Mesenchymal stem cell (in vitro differentiated cells and primary cell): ENCODE measurements at regions not wholly inside any gene's neighbourhood (a gene's known extent, or its start where the extent isn't known, plus 50 kb on each side); places are given as distances from the start of the nearest gene placed in this dataset.

Source experiments
- DNase-seq: peaks from one replicate; pipeline ENCODE4 v3.0.0-alpha.2; 2013
- H2AFZ ChIP-seq: one replicate; pipeline ENCODE4 v1.6.1; 2013; ENCODE audit warnings: low read depth, mild to moderate bottlenecking, control low read depth, inconsistent platforms, low read length, moderate library complexity
- H2AK5ac ChIP-seq: 2 replicates; pipeline ENCODE4 v1.6.1; 2013; ENCODE audit warnings: low read length, moderate library complexity, mild to moderate bottlenecking, inconsistent platforms; ENCODE audit not compliant: severe bottlenecking
- H2BK120ac ChIP-seq: one replicate; pipeline ENCODE4 v1.6.1; 2013; ENCODE audit warnings: low read depth, mild to moderate bottlenecking, inconsistent platforms, low read length, moderate library complexity
- H2BK12ac ChIP-seq, 2 experiments: one replicate each; pipeline ENCODE4 v1.6.1; 2013; ENCODE audit warnings: inconsistent platforms in 2 of 2, low read length in 2 of 2, mild to moderate bottlenecking in 2 of 2, moderate library complexity in 2 of 2, control low read depth in 1 of 2
- H2BK15ac ChIP-seq: one replicate; pipeline ENCODE4 v1.6.1; 2013; ENCODE audit warnings: mild to moderate bottlenecking, low read depth, inconsistent platforms; ENCODE audit not compliant: poor library complexity, severe bottlenecking
- H2BK5ac ChIP-seq: 2 replicates; pipeline ENCODE4 v1.6.1; 2013; ENCODE audit warnings: low read depth, mild to moderate bottlenecking, low read length, control low read depth, inconsistent platforms; ENCODE audit not compliant: poor library complexity, severe bottlenecking
- H3K14ac ChIP-seq, 2 experiments: one replicate each; pipeline ENCODE4 v1.6.1; 2013; ENCODE audit warnings: inconsistent platforms in 2 of 2, low read length in 2 of 2, control low read depth in 1 of 2, mild to moderate bottlenecking in 1 of 2, moderate library complexity in 1 of 2
- H3K18ac ChIP-seq, 2 experiments: one replicate each; pipeline ENCODE4 v1.6.1; 2013; ENCODE audit warnings: inconsistent platforms in 2 of 2, low read length in 2 of 2, control low read depth in 1 of 2, low read depth in 1 of 2, mild to moderate bottlenecking in 1 of 2
- H3K23ac ChIP-seq, 2 experiments: one replicate each; pipeline ENCODE4 v1.6.1; 2013; ENCODE audit warnings: inconsistent platforms in 2 of 2, low read length in 2 of 2, mild to moderate bottlenecking in 2 of 2, moderate library complexity in 2 of 2, control low read depth in 1 of 2
- H3K27ac ChIP-seq: 2 replicates; pipeline ENCODE4 v1.5.1; 2013; ENCODE audit warnings: mild to moderate bottlenecking, moderate library complexity, low read length, control low read depth, inconsistent platforms; ENCODE audit not compliant: poor library complexity, severe bottlenecking
- H3K27me3 ChIP-seq, 2 experiments: 2 replicates each; pipeline versions ENCODE4 v1.6.1 to v1.7.0; 2013; ENCODE audit warnings: low read length in 2 of 2, mild to moderate bottlenecking in 2 of 2, moderate library complexity in 2 of 2, control low read depth in 1 of 2, inconsistent platforms in 1 of 2; ENCODE audit not compliant: control insufficient read depth in 1 of 2, insufficient read depth in 1 of 2
- H3K36me3 ChIP-seq, 2 experiments: 2 replicates each; pipeline versions ENCODE4 v1.6.1 to v1.7.0; 2013; ENCODE audit warnings: low read length in 2 of 2, control low read depth in 1 of 2, inconsistent platforms in 1 of 2, low read depth in 1 of 2, mild to moderate bottlenecking in 1 of 2; ENCODE audit not compliant: insufficient read depth in 2 of 2, control insufficient read depth in 1 of 2
- H3K4ac ChIP-seq, 2 experiments: one replicate each; pipeline ENCODE4 v1.6.1; 2013; ENCODE audit warnings: inconsistent platforms in 2 of 2, low read length in 2 of 2, mild to moderate bottlenecking in 2 of 2, moderate library complexity in 2 of 2, control low read depth in 1 of 2, low read depth in 1 of 2
- H3K4me1 ChIP-seq: 2 replicates; pipeline ENCODE4 v1.6.1; 2013; ENCODE audit warnings: low read depth, low read length, control low read depth; ENCODE audit not compliant: control insufficient read depth, insufficient read depth
- H3K4me2 ChIP-seq: 2 replicates; pipeline ENCODE4 v1.6.1; 2013; ENCODE audit warnings: low read length, mild to moderate bottlenecking, inconsistent platforms; ENCODE audit not compliant: poor library complexity, severe bottlenecking
- H3K4me3 ChIP-seq, 2 experiments: 2 replicates each; pipeline versions ENCODE4 v1.5.1 to v1.7.0; 2013; ENCODE audit warnings: low read length in 2 of 2, mild to moderate bottlenecking in 2 of 2, control low read depth in 1 of 2, low read depth in 1 of 2; ENCODE audit not compliant: insufficient read depth in 1 of 2
- H3K79me1 ChIP-seq: replicated peaks from 2 replicates; pipeline ENCODE4 v1.6.1; 2013; ENCODE audit warnings: mild to moderate bottlenecking, control low read depth, low read length, inconsistent platforms; ENCODE audit not compliant: poor library complexity, severe bottlenecking
- H3K9ac ChIP-seq: 2 replicates; pipeline ENCODE4 v1.7.0; 2013; ENCODE audit warnings: mild to moderate bottlenecking, low read length, moderate library complexity
- H3K9me3 ChIP-seq: 2 replicates; pipeline ENCODE4 v1.7.0; 2013; ENCODE audit warnings: mild to moderate bottlenecking, low read length; ENCODE audit not compliant: control insufficient read depth
- H4K8ac ChIP-seq: one replicate; pipeline ENCODE4 v1.6.1; 2013; ENCODE audit warnings: inconsistent platforms, mild to moderate bottlenecking, low read length, moderate library complexity
- H4K91ac ChIP-seq: one replicate; pipeline ENCODE4 v1.6.1; 2013; ENCODE audit warnings: mild to moderate bottlenecking, low read length, inconsistent platforms
- WGBS: methylation state at CpG from one replicate; pipeline ENCODE4 v1.1.7; 2013; ENCODE audit warnings: mixed read lengths; 5-methylcytosine and 5-hydroxymethylcytosine counted together

GRCh38 chr5:175159956-175160355, 284.0 kb downstream of the DRD1 start:
- no peak overlapping the region for H2AK5ac ChIP-seq
- H3K4me1 ChIP-seq: no peaks in the 10 kb centered on the region
- H2BK12ac ChIP-seq: no peak overlapping the region
- H3K18ac ChIP-seq: no peak overlapping the region
- no peaks in the 10 kb centered on the region for H3K36me3 ChIP-seq
- H3K27me3 ChIP-seq: peaks cover 0 to 33% of the 10 kb centered on the region in 2 experiments
- H4K8ac ChIP-seq: no peak overlapping the region
- H2AFZ ChIP-seq: no peak overlapping the region
- no peak overlapping the region for H3K4me3 ChIP-seq
- DNase-seq: no peak
- no peak overlapping the region for H3K9ac ChIP-seq
- no peak overlapping the region for H2BK120ac ChIP-seq
- peaks cover under 1% of the 10 kb centered on the region for H3K9me3 ChIP-seq
- no peak overlapping the region for H4K91ac ChIP-seq
- H3K14ac ChIP-seq: no peak overlapping the region
- H2BK15ac ChIP-seq: no peak overlapping the region
- no peak overlapping the region for H2BK5ac ChIP-seq
- no peak overlapping the region for H3K4me2 ChIP-seq
- no peak overlapping the region for H3K23ac ChIP-seq
- H3K79me1 ChIP-seq: no peaks in the 10 kb centered on the region
- WGBS: 38% methylated on average over 1 of the region's 3 CpGs
- H3K4ac ChIP-seq: no peak overlapping the region
- H3K27ac ChIP-seq: no peak overlapping the region

GRCh38 chr5:175148636-175149172, 295.3 kb downstream of the DRD1 start:
- WGBS: 81% methylated on average over 8 of the region's 8 CpGs
- no peak overlapping the region for H4K8ac ChIP-seq
- H3K14ac ChIP-seq: no peak overlapping the region

GRCh38 chr5:175146733-175147132, 297.2 kb downstream of the DRD1 start:
- 48% methylated on average over 3 of the region's 5 CpGs for WGBS
- H2BK120ac ChIP-seq: no peak overlapping the region
- no peak overlapping the region for H3K4me3 ChIP-seq
- no peak overlapping the region for H4K8ac ChIP-seq
- no peak overlapping the region for H3K18ac ChIP-seq
- H3K36me3 ChIP-seq: no peaks in the 10 kb centered on the region
- H3K9me3 ChIP-seq: peaks cover 44% of the 10 kb centered on the region
- no peaks in the 10 kb centered on the region for H3K4me1 ChIP-seq
- H2BK12ac ChIP-seq: no peak overlapping the region
- H4K91ac ChIP-seq: no peak overlapping the region
- H3K14ac ChIP-seq: no peak overlapping the region
- DNase-seq: no peak
- H3K27me3 ChIP-seq: no peaks in the 10 kb centered on the region
- no peaks in the 10 kb centered on the region for H3K79me1 ChIP-seq
- H3K9ac ChIP-seq: no peak overlapping the region
- H3K23ac ChIP-seq: no peak overlapping the region
- no peak overlapping the region for H2BK5ac ChIP-seq
- no peak overlapping the region for H3K4ac ChIP-seq
- H2AK5ac ChIP-seq: no peak overlapping the region
- no peak overlapping the region for H2BK15ac ChIP-seq
- H2AFZ ChIP-seq: no peak overlapping the region
- H3K4me2 ChIP-seq: no peak overlapping the region
- no peak overlapping the region for H3K27ac ChIP-seq

More at GRCh38 chr5:175148636-175149172, 295.3 kb downstream of the DRD1 start:
- H3K36me3 ChIP-seq: no peaks in the 10 kb centered on the region
- H2AFZ ChIP-seq: no peak overlapping the region
- H3K4ac ChIP-seq: no peak overlapping the region
- no peak overlapping the region for H4K91ac ChIP-seq
- no peak overlapping the region for H2AK5ac ChIP-seq
- H3K27me3 ChIP-seq: no peaks in the 10 kb centered on the region
- no peak overlapping the region for H3K23ac ChIP-seq
- no peak for DNase-seq
- H3K9ac ChIP-seq: no peak overlapping the region
- H2BK15ac ChIP-seq: no peak overlapping the region
- H2BK5ac ChIP-seq: no peak overlapping the region
- no peaks in the 10 kb centered on the region for H3K4me1 ChIP-seq
- no peak overlapping the region for H3K4me2 ChIP-seq
- H3K4me3 ChIP-seq: no peak overlapping the region
- H3K18ac ChIP-seq: no peak overlapping the region
- no peak overlapping the region for H2BK12ac ChIP-seq
- no peak overlapping the region for H3K27ac ChIP-seq
- H2BK120ac ChIP-seq: no peak overlapping the region
- H3K79me1 ChIP-seq: no peaks in the 10 kb centered on the region
- peaks cover 48% of the 10 kb centered on the region for H3K9me3 ChIP-seq

- H3K4ac ChIP-seq: no peak overlapping the region
- H2AFZ ChIP-seq: no peak overlapping the region
- H3K4me3 ChIP-seq: no peak overlapping the region
- no peaks in the 10 kb centered on the region for H3K36me3 ChIP-seq
- no peaks in the 10 kb centered on the region for H3K4me1 ChIP-seq
- H4K91ac ChIP-seq: no peak overlapping the region
- DNase-seq: no peak
- no peak overlapping the region for H2BK120ac ChIP-seq
- no peak overlapping the region for H2AK5ac ChIP-seq
- no peak overlapping the region for H2BK5ac ChIP-seq
- no peaks in the 10 kb centered on the region for H3K79me1 ChIP-seq
- no peak overlapping the region for H3K23ac ChIP-seq
- no peak overlapping the region for H3K27ac ChIP-seq
- no peak overlapping the region for H3K18ac ChIP-seq
- no peak overlapping the region for H2BK12ac ChIP-seq
- H2BK15ac ChIP-seq: no peak overlapping the region
- WGBS: no CpG with 5 or more reads among the region's 1 CpG
- no peaks in the 10 kb centered on the region for H3K27me3 ChIP-seq
- H3K4me2 ChIP-seq: no peak overlapping the region
- H3K14ac ChIP-seq: no peak overlapping the region
- H3K9me3 ChIP-seq: peaks cover 22% of the 10 kb centered on the region
- no peak overlapping the region for H4K8ac ChIP-seq
- H3K9ac ChIP-seq: no peak overlapping the region
Observed at GRCh38 chr5:175141421-175141820, 302.6 kb downstream of the DRD1 start.
